Astrocyte (in vitro differentiated cells and primary cell): ENCODE measurements at regions not wholly inside any gene's neighbourhood (a gene's known extent, or its start where the extent isn't known, plus 50 kb on each side); places are given as distances from the start of the nearest gene placed in this dataset.

ENCODE experiments used
- DNase-seq: peaks from one replicate; pipeline ENCODE4 v3.0.0-alpha.2; 2010; ENCODE audit warnings: low read depth
- FAIRE-seq: peaks from 2 replicates; lab custom pipeline; 2011; peaks lifted over from hg19 to GRCh38; lab: Jason Lieb, UNC
- H2AFZ ChIP-seq: 2 replicates; pipeline ENCODE4 v1.6.0; 2012; ENCODE audit warnings: low read depth, low read length, inconsistent platforms
- H3K27ac ChIP-seq: 2 replicates; pipeline ENCODE4 v1.5.1; 2011; ENCODE audit warnings: low read depth, low read length, inconsistent platforms
- H3K27me3 ChIP-seq: 2 replicates; pipeline ENCODE4 v1.6.0; 2011; ENCODE audit warnings: low read length, inconsistent platforms; ENCODE audit not compliant: insufficient read depth
- H3K36me3 ChIP-seq: 2 replicates; pipeline ENCODE4 v1.5.1; 2011; ENCODE audit warnings: low read length, inconsistent platforms; ENCODE audit not compliant: insufficient read depth
- H3K4me1 ChIP-seq: 2 replicates; pipeline ENCODE4 v1.5.1; 2011; ENCODE audit warnings: low read length, inconsistent platforms; ENCODE audit not compliant: insufficient read depth
- H3K4me2 ChIP-seq: 2 replicates; pipeline ENCODE4 v1.6.0; 2012; ENCODE audit warnings: low read length, inconsistent platforms
- H3K4me3 ChIP-seq: 2 replicates; pipeline ENCODE4 v1.5.1; 2011; ENCODE audit warnings: low read depth, mild to moderate bottlenecking, low read length, inconsistent platforms; ENCODE audit not compliant: insufficient read depth
- H3K79me2 ChIP-seq: 2 replicates; pipeline ENCODE4 v1.6.0; 2012; ENCODE audit warnings: mild to moderate bottlenecking, low read length, inconsistent platforms; ENCODE audit not compliant: insufficient read depth
- H3K9ac ChIP-seq: 2 replicates; pipeline ENCODE4 v1.6.0; 2012; ENCODE audit warnings: mild to moderate bottlenecking, low read length, inconsistent platforms
- H3K9me3 ChIP-seq: 2 replicates; pipeline ENCODE4 v1.5.1; 2012; ENCODE audit warnings: low read depth, mild to moderate bottlenecking, low read length, inconsistent platforms; ENCODE audit not compliant: insufficient read depth
- H4K20me1 ChIP-seq: 2 replicates; pipeline ENCODE4 v1.6.0; 2012; ENCODE audit warnings: low read length, inconsistent platforms; ENCODE audit not compliant: insufficient read depth
- H3K27ac Mint-ChIP-seq: one replicate; pipeline ENCODE4 v1.8.0; 2021; ENCODE audit warnings: mild to moderate bottlenecking, mixed read lengths; ENCODE audit not compliant: unreplicated experiment
- H3K27me3 Mint-ChIP-seq: one replicate; pipeline ENCODE4 v1.8.0; 2021; ENCODE audit warnings: low read depth, mixed read lengths; ENCODE audit not compliant: unreplicated experiment
- H3K36me3 Mint-ChIP-seq: one replicate; pipeline ENCODE4 v1.8.0; 2021; ENCODE audit warnings: low read depth, mixed read lengths; ENCODE audit not compliant: unreplicated experiment
- H3K4me1 Mint-ChIP-seq: one replicate; pipeline ENCODE4 v1.8.0; 2021; ENCODE audit warnings: low read depth, mixed read lengths; ENCODE audit not compliant: unreplicated experiment
- H3K4me3 Mint-ChIP-seq: one replicate; pipeline ENCODE4 v1.8.0; 2021; ENCODE audit warnings: mild to moderate bottlenecking, moderate library complexity, mixed read lengths; ENCODE audit not compliant: unreplicated experiment
- H3K9me3 Mint-ChIP-seq: one replicate; pipeline ENCODE4 v1.8.0; 2021; ENCODE audit warnings: mild to moderate bottlenecking, mixed read lengths; ENCODE audit not compliant: unreplicated experiment
- EZH2 ChIP-seq: IDR thresholded peaks from 2 replicates; pipeline ENCODE4 v1.6.1; 2012; ENCODE audit warnings: mild to moderate bottlenecking, low read length, inconsistent platforms; ENCODE audit not compliant: insufficient read depth
- TF ChIP-seq, protein P1 (sequence below): IDR thresholded peaks from 2 replicates; pipeline ENCODE4 v1.5.1; 2011; ENCODE audit warnings: low read depth, mild to moderate bottlenecking, inconsistent platforms, low read length, moderate library complexity; ENCODE audit not compliant: insufficient read depth

DNA sequence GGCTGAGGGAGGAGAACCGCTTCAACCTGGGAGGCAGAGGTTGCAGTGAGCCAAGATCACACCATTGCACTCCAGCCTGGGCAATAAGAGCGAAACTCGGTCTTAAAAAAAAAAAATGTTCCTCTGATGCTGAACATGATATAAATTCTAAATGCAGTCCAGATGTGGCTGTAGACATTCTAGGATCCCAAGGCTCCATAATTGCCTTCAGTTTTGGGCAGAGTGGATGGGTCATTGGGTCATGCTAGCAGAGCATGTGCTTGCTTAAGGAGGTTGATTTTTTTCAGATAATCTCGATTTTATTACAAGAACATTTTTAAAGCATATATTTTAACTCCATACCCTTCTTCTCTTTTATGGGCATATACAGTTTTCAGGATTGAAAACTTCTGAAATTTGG, 112.0 kb downstream of the UTRN start:
- Histone ChIP-seq H2AFZ (no peak overlapping the region), H3K4me1 (no peaks in the 10 kb centered on the region), H3K4me2 (no peak overlapping the region), H4K20me1 (peaks cover 6% of the 10 kb centered on the region), H3K4me3 (no peak overlapping the region), H3K9ac (no peak overlapping the region), H3K27me3 (no peaks in the 10 kb centered on the region), H3K9me3 (peaks cover 4% of the 10 kb centered on the region), H3K27ac (no peak overlapping the region), H3K79me2 (peaks cover 28% of the 10 kb centered on the region), H3K36me3 (no peaks in the 10 kb centered on the region)
- Mint-ChIP-seq H3K27ac (no peak overlapping the region), H3K36me3 (peaks cover 6% of the 10 kb centered on the region), H3K4me1 (peaks cover 8% of the 10 kb centered on the region), H3K4me3 (no peak overlapping the region), H3K27me3 (no peaks in the 10 kb centered on the region), H3K9me3 (no peaks in the 10 kb centered on the region)
- TF ChIP-seq, protein P1, sequence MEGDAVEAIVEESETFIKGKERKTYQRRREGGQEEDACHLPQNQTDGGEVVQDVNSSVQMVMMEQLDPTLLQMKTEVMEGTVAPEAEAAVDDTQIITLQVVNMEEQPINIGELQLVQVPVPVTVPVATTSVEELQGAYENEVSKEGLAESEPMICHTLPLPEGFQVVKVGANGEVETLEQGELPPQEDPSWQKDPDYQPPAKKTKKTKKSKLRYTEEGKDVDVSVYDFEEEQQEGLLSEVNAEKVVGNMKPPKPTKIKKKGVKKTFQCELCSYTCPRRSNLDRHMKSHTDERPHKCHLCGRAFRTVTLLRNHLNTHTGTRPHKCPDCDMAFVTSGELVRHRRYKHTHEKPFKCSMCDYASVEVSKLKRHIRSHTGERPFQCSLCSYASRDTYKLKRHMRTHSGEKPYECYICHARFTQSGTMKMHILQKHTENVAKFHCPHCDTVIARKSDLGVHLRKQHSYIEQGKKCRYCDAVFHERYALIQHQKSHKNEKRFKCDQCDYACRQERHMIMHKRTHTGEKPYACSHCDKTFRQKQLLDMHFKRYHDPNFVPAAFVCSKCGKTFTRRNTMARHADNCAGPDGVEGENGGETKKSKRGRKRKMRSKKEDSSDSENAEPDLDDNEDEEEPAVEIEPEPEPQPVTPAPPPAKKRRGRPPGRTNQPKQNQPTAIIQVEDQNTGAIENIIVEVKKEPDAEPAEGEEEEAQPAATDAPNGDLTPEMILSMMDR = no peak
- TF ChIP-seq EZH2 = no peak
- DNase-seq = no peak
- FAIRE-seq = no peak

GRCh38 chr6:144400321-144400720, 115.2 kb downstream of the UTRN start:
- H3K36me3 Mint-ChIP-seq = peaks cover 10% of the 10 kb centered on the region
- no peak for DNase-seq
- H4K20me1 ChIP-seq = no peaks in the 10 kb centered on the region
- H3K27me3 Mint-ChIP-seq = no peaks in the 10 kb centered on the region
- H3K9me3 Mint-ChIP-seq = no peaks in the 10 kb centered on the region
- TF ChIP-seq EZH2 = no peak
- TF ChIP-seq, protein P1 = no peak
- no peak overlapping the region for H3K27ac ChIP-seq
- H3K9me3 ChIP-seq = peaks cover 4% of the 10 kb centered on the region
- H3K27me3 ChIP-seq = no peaks in the 10 kb centered on the region
- FAIRE-seq = no peak
- no peak overlapping the region for H3K9ac ChIP-seq
- no peak overlapping the region for H3K27ac Mint-ChIP-seq
- H3K4me3 ChIP-seq = no peak overlapping the region
- H3K36me3 ChIP-seq = no peaks in the 10 kb centered on the region
- no peaks in the 10 kb centered on the region for H3K4me1 ChIP-seq
- H3K4me1 Mint-ChIP-seq = peaks cover 8% of the 10 kb centered on the region
- H2AFZ ChIP-seq = no peak overlapping the region
- peak overlapping the region; percentile 29 for H3K4me2 ChIP-seq
- peaks cover 24% of the 10 kb centered on the region for H3K79me2 ChIP-seq
- no peak overlapping the region for H3K4me3 Mint-ChIP-seq

- Histone ChIP-seq H3K36me3 (no peaks in the 10 kb centered on the region), H3K9me3 (peaks cover 4% of the 10 kb centered on the region), H4K20me1 (no peaks in the 10 kb centered on the region), H3K79me2 (peaks cover 19% of the 10 kb centered on the region), H3K27ac (no peak overlapping the region), H3K9ac (no peak overlapping the region), H3K4me2 (no peak overlapping the region), H3K4me3 (no peak overlapping the region), H3K4me1 (no peaks in the 10 kb centered on the region), H2AFZ (no peak overlapping the region), H3K27me3 (no peaks in the 10 kb centered on the region)
- no peak for DNase-seq
- Mint-ChIP-seq H3K27ac (no peak overlapping the region), H3K36me3 (peaks cover 10% of the 10 kb centered on the region), H3K4me3 (no peak overlapping the region), H3K4me1 (peaks cover 8% of the 10 kb centered on the region), H3K27me3 (no peaks in the 10 kb centered on the region), H3K9me3 (no peaks in the 10 kb centered on the region)
- FAIRE-seq = peak; percentile 5
- TF ChIP-seq, protein P1 = no peak
- TF ChIP-seq EZH2 = no peak
Observed at GRCh38 chr6:144401736-144402733, 116.9 kb downstream of the UTRN start.
